Endothelial cell of umbilical vein (primary cell): ENCODE measurements at regions not wholly inside any gene's neighbourhood (a gene's known extent, or its start where the extent isn't known, plus 50 kb on each side); places are given as distances from the start of the nearest gene placed in this dataset.

Experiments
- EZH2 ChIP-seq: IDR thresholded peaks from 2 replicates; pipeline ENCODE4 v1.6.1; 2012; ENCODE audit warnings: borderline replicate concordance, low read depth, mild to moderate bottlenecking, moderate library complexity, low read length, inconsistent platforms; ENCODE audit not compliant: severe bottlenecking
- GATA2 ChIP-seq: IDR thresholded peaks from 2 replicates; pipeline ENCODE4 v1.7.0; 2011; ENCODE audit warnings: low read depth, mild to moderate bottlenecking, moderate library complexity, mixed read lengths, low read length; ENCODE audit not compliant: insufficient read length, insufficient read depth
- POLR2A ChIP-seq: IDR thresholded peaks from 2 replicates; pipeline ENCODE4 v1.6.1; 2012; ENCODE audit warnings: low read depth, mild to moderate bottlenecking, control low read depth, low read length
- POLR2AphosphoS5 ChIP-seq: IDR thresholded peaks from 2 replicates; pipeline ENCODE4 v1.6.1; 2012; ENCODE audit warnings: low read depth, mild to moderate bottlenecking, control low read depth, low read length, moderate library complexity; ENCODE audit not compliant: insufficient read depth
- TF ChIP-seq, protein P1 (sequence below), 2 donors: IDR thresholded peaks; 1 replicate in 1 of 2; 2 replicates in 1 of 2; pipeline ENCODE4 v1.5.1; 2011; ENCODE audit warnings: low read length in 2 of 2, mild to moderate bottlenecking in 2 of 2, moderate library complexity in 2 of 2, control low read depth in 1 of 2, inconsistent platforms in 1 of 2, low read depth in 1 of 2; ENCODE audit not compliant: insufficient read depth in 1 of 2; ENCODE audit errors: extremely low read depth in 1 of 2
- TF ChIP-seq, protein P2 (sequence below): IDR thresholded peaks from 2 replicates; pipeline ENCODE4 v1.6.1; 2011; ENCODE audit not compliant: insufficient read depth, insufficient read length

GRCh38 chrX:39741904-39742303 lies 355.9 kb downstream of the BCOR start:
- TF ChIP-seq, protein P1, sequence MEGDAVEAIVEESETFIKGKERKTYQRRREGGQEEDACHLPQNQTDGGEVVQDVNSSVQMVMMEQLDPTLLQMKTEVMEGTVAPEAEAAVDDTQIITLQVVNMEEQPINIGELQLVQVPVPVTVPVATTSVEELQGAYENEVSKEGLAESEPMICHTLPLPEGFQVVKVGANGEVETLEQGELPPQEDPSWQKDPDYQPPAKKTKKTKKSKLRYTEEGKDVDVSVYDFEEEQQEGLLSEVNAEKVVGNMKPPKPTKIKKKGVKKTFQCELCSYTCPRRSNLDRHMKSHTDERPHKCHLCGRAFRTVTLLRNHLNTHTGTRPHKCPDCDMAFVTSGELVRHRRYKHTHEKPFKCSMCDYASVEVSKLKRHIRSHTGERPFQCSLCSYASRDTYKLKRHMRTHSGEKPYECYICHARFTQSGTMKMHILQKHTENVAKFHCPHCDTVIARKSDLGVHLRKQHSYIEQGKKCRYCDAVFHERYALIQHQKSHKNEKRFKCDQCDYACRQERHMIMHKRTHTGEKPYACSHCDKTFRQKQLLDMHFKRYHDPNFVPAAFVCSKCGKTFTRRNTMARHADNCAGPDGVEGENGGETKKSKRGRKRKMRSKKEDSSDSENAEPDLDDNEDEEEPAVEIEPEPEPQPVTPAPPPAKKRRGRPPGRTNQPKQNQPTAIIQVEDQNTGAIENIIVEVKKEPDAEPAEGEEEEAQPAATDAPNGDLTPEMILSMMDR (IDR thresholded peaks at IDR 0.05; ENCODE audit: extremely low read depth in 1 of 2, insufficient read depth in 1 of 2, low read depth in 1 of 2, low read length in 2 of 2): no peak
- TF ChIP-seq POLR2A: no peak
- no peak for TF ChIP-seq EZH2
- TF ChIP-seq, protein P2, sequence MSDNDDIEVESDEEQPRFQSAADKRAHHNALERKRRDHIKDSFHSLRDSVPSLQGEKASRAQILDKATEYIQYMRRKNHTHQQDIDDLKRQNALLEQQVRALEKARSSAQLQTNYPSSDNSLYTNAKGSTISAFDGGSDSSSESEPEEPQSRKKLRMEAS: no peak
- no peak for TF ChIP-seq POLR2AphosphoS5
- no peak for TF ChIP-seq GATA2
